ENCODE measurements at regions not wholly inside any gene's neighbourhood (a gene's known extent, or its start where the extent isn't known, plus 50 kb on each side); places are given as distances from the start of the nearest gene placed in this dataset.

GRCh38 chr6:134449004-134449403 is 131.1 kb upstream of the SGK1 start:
- Histone ChIP-seq H3K4me1 (replicated peaks in 1 of 2) (no peaks in the 10 kb centered on the region), H3K4me3 (no peak overlapping the region), H3K36me3 (replicated peaks in 1 of 2) (no peaks in the 10 kb centered on the region), H3K27ac (no peak overlapping the region), H3K9me3 (replicated peaks in 1 of 3) (no peaks in the 10 kb centered on the region), H3K27me3 (no peaks in the 10 kb centered on the region)
- intact Hi-C loops (cut with DNase I), result no loop called here
- TF ChIP-seq CTCF (IDR thresholded peaks at IDR 0.05) (no peak), POLR2A (IDR thresholded peaks at IDR 0.05) (no peak)
- DNase-seq, result no peak
- WGBS, 4 donors, result 90 to 100% (median 94%) methylated on average over 1 of the region's 1 CpG

- WGBS, 4 donors, result 56 to 65% (median 59%) methylated on average over 3 of the region's 3 CpGs
- Histone ChIP-seq H3K9me3 (replicated peaks in 1 of 3) (no peaks in the 10 kb centered on the region), H3K36me3 (replicated peaks in 1 of 2) (no peaks in the 10 kb centered on the region), H3K27me3 (no peaks in the 10 kb centered on the region), H3K27ac (no peak overlapping the region), H3K4me1 (replicated peaks in 1 of 2) (no peaks in the 10 kb centered on the region), H3K4me3 (no peak overlapping the region)
- TF ChIP-seq POLR2A (IDR thresholded peaks at IDR 0.05), result no peak
- intact Hi-C loops (cut with DNase I), result no loop called here
- no peak for DNase-seq
Observed at GRCh38 chr6:134447883-134448387, 130.0 kb upstream of the SGK1 start.

- Histone ChIP-seq H3K36me3 (replicated peaks in 1 of 2) (no peaks in the 10 kb centered on the region), H3K4me3 (no peak overlapping the region), H3K27me3 (no peaks in the 10 kb centered on the region), H3K4me1 (replicated peaks in 1 of 2) (no peaks in the 10 kb centered on the region), H3K9me3 (replicated peaks in 1 of 3) (no peaks in the 10 kb centered on the region), H3K27ac (no peak overlapping the region)
- peak in 1 of 7 donors; percentile 24 for DNase-seq
- intact Hi-C loops (cut with DNase I), result no loop called here
- 54 to 58% (median 58%) methylated on average over 3 of the region's 3 CpGs for WGBS, 4 donors
- TF ChIP-seq CTCF (IDR thresholded peaks at IDR 0.05), result no peak
- no peak for TF ChIP-seq POLR2A (IDR thresholded peaks at IDR 0.05)
Observed at GRCh38 chr6:134447423-134447822, 129.5 kb upstream of the SGK1 start.

GRCh38 chr6:134446896-134447295 is 129.0 kb upstream of the SGK1 start:
- no peak for DNase-seq
- no peaks in the 10 kb centered on the region for H3K36me3 ChIP-seq (replicated peaks in 1 of 2)
- intact Hi-C loops (cut with DNase I), result no loop called here
- TF ChIP-seq POLR2A (IDR thresholded peaks at IDR 0.05) (no peak), CTCF (IDR thresholded peaks at IDR 0.05) (no peak)
- WGBS, 4 donors, result 69 to 86% (median 74%) methylated on average over 3 of the region's 3 CpGs
- H3K27ac ChIP-seq, result no peak overlapping the region
- no peaks in the 10 kb centered on the region for H3K9me3 ChIP-seq (replicated peaks in 1 of 3)
- no peak overlapping the region for H3K4me3 ChIP-seq
- H3K4me1 ChIP-seq (replicated peaks in 1 of 2), result no peaks in the 10 kb centered on the region
- H3K27me3 ChIP-seq, result no peaks in the 10 kb centered on the region

- TF ChIP-seq CTCF (IDR thresholded peaks at IDR 0.05) (no peak), POLR2A (IDR thresholded peaks at IDR 0.05) (no peak)
- H3K36me3 ChIP-seq (replicated peaks in 1 of 2), result no peaks in the 10 kb centered on the region
- no peak overlapping the region for H3K27ac ChIP-seq
- no peak for DNase-seq
- intact Hi-C loops (cut with DNase I), result no loop called here
- H3K4me1 ChIP-seq (replicated peaks in 1 of 2), result no peaks in the 10 kb centered on the region
- no peaks in the 10 kb centered on the region for H3K9me3 ChIP-seq (replicated peaks in 1 of 3)
- WGBS, 4 donors, result 71 to 87% (median 81%) methylated on average over 6 of the region's 6 CpGs
- no peaks in the 10 kb centered on the region for H3K27me3 ChIP-seq
- no peak overlapping the region for H3K4me3 ChIP-seq
Observed at GRCh38 chr6:134446218-134446848, 128.4 kb upstream of the SGK1 start.

Measured in adrenal gland (tissue), 9 donors.